H1 (cell line): ENCODE measurements at regions not wholly inside any gene's neighbourhood (a gene's known extent, or its start where the extent isn't known, plus 50 kb on each side); places are given as distances from the start of the nearest gene placed in this dataset.

ENCODE experiments used
- CTCF ChIA-PET: fragments of 300-600 bp; sonication (Branson Sonifier 250); formaldehyde crosslinking; loops from one replicate; lab custom pipeline; 2021; ENCODE audit not compliant: partially characterized antibody; lab: Charles Lee
- POLR2A ChIA-PET: fragments of 300-600 bp; sonication (Branson Sonifier 250); formaldehyde crosslinking; loops from one replicate; lab custom pipeline; 2021; ENCODE audit warnings: inconsistent platforms; ENCODE audit not compliant: partially characterized antibody; lab: Charles Lee
- DNase-seq, 2 experiments: peaks; one replicate each; pipeline versions ENCODE4 v3.0.0 to v3.0.0-alpha.2; 2010 to 2022; ENCODE audit warnings: low spot score in 2 of 2, low read depth in 1 of 2, mixed read lengths in 1 of 2
- FAIRE-seq: peaks from 2 replicates; lab custom pipeline; 2011; peaks lifted over from hg19 to GRCh38; lab: Jason Lieb, UNC
- H2AFZ ChIP-seq: 2 replicates; pipeline ENCODE4 v1.8.1; 2012; ENCODE audit warnings: low read length, inconsistent platforms
- H2AK5ac ChIP-seq: 2 replicates; pipeline ENCODE4 v1.6.1; 2013; ENCODE audit warnings: low read depth, low read length
- H2BK120ac ChIP-seq: replicated peaks from 2 replicates; pipeline ENCODE3; 2013; ENCODE audit warnings: low read depth, low read length, inconsistent platforms
- H2BK12ac ChIP-seq: 2 replicates; pipeline ENCODE4 v1.6.1; 2013; ENCODE audit warnings: low read depth, low read length
- H2BK15ac ChIP-seq: 2 replicates; pipeline ENCODE4 v1.6.1; 2013; ENCODE audit warnings: low read length
- H2BK20ac ChIP-seq: 2 replicates; pipeline ENCODE4 v1.6.1; 2013; ENCODE audit warnings: low read length
- H2BK5ac ChIP-seq: 2 replicates; pipeline ENCODE4 v1.6.1; 2013; ENCODE audit warnings: low read depth, low read length
- H3K14ac ChIP-seq: 2 replicates; pipeline ENCODE4 v1.6.1; 2013; ENCODE audit warnings: inconsistent platforms; ENCODE audit not compliant: insufficient read length
- H3K18ac ChIP-seq: 2 replicates; pipeline ENCODE4 v1.6.1; 2013; ENCODE audit warnings: low read length; ENCODE audit errors: extremely low read depth
- H3K23ac ChIP-seq: 2 replicates; pipeline ENCODE4 v1.6.1; 2013; ENCODE audit warnings: inconsistent platforms; ENCODE audit not compliant: insufficient read length
- H3K23me2 ChIP-seq: 2 replicates; pipeline ENCODE4 v1.6.1; 2013; ENCODE audit warnings: low read depth, low read length
- H3K27ac ChIP-seq: 2 replicates; pipeline ENCODE4 v1.6.1; 2011; ENCODE audit warnings: low read depth, low read length, inconsistent platforms
- H3K27me3 ChIP-seq, 4 experiments: replicated peaks in 1 of 4; 1 replicate in 1 of 4; 2 replicates in 3 of 4; pipeline versions ENCODE4 v1.6.1 to v1.8.1; 2011 to 2013; ENCODE audit warnings: low read length in 3 of 4, mild to moderate bottlenecking in 3 of 4, inconsistent platforms in 2 of 4, mixed read lengths in 2 of 4, moderate library complexity in 1 of 4; ENCODE audit not compliant: control insufficient read depth in 3 of 4, insufficient read depth in 3 of 4; ENCODE audit errors: extremely low read depth in 1 of 4
- H3K36me3 ChIP-seq, 4 experiments: 2 replicates each; pipeline versions ENCODE4 v1.6.1 to v1.8.1; 2011 to 2013; ENCODE audit warnings: mild to moderate bottlenecking in 4 of 4, low read length in 3 of 4, moderate library complexity in 2 of 4, control low read depth in 1 of 4, inconsistent platforms in 1 of 4; ENCODE audit not compliant: insufficient read depth in 4 of 4, control insufficient read depth in 2 of 4
- H3K4ac ChIP-seq: replicated peaks from 2 replicates; pipeline ENCODE3; 2013; ENCODE audit warnings: low read length, low read depth, mixed read lengths, inconsistent platforms; ENCODE audit not compliant: insufficient read length
- H3K4me1 ChIP-seq, 4 experiments: replicated peaks in 1 of 4; 1 replicate in 1 of 4; 2 replicates in 3 of 4; pipeline versions ENCODE4 v1.6.1 to v1.8.1; 2011 to 2013; ENCODE audit warnings: low read length in 3 of 4, inconsistent platforms in 2 of 4, mixed read lengths in 1 of 4; ENCODE audit not compliant: insufficient read depth in 4 of 4, control insufficient read depth in 3 of 4
- H3K4me2 ChIP-seq, 2 experiments: 2 replicates each; pipeline versions ENCODE4 v1.6.1 to v1.8.1; 2011 to 2013; ENCODE audit warnings: low read depth in 2 of 2, low read length in 2 of 2, control low read depth in 1 of 2, inconsistent platforms in 1 of 2, mild to moderate bottlenecking in 1 of 2; ENCODE audit not compliant: insufficient read depth in 1 of 2
- H3K4me3 ChIP-seq, 4 experiments: fragments of 200-600, 300-600 bp in 1 of 4; sonication (generic), shearing (Covaris generic), sonication (Bioruptor Twin) in 1 of 4; 2 replicates each; pipeline versions ENCODE4 v1.5.1 to v1.8.1; 2011 to 2016; ENCODE audit warnings: low read length in 4 of 4, low read depth in 3 of 4, control low read depth in 2 of 4, inconsistent platforms in 2 of 4, mild to moderate bottlenecking in 2 of 4, mixed read lengths in 1 of 4, moderate library complexity in 1 of 4; ENCODE audit not compliant: insufficient read depth in 2 of 4; ENCODE audit errors: extremely low read depth in 1 of 4
- H3K56ac ChIP-seq: replicated peaks from 2 replicates; pipeline ENCODE3; 2013; ENCODE audit warnings: low read depth, mild to moderate bottlenecking, mixed read lengths, low read length, inconsistent platforms; ENCODE audit not compliant: insufficient read length
- H3K79me1 ChIP-seq: 2 replicates; pipeline ENCODE4 v1.6.1; 2013; ENCODE audit warnings: low read depth, low read length, control low read depth
- H3K79me2 ChIP-seq, 2 experiments: 2 replicates each; pipeline versions ENCODE4 v1.6.1 to v1.8.1; 2012 to 2013; ENCODE audit warnings: low read length in 2 of 2, mild to moderate bottlenecking in 2 of 2, inconsistent platforms in 1 of 2; ENCODE audit not compliant: insufficient read depth in 2 of 2, control insufficient read depth in 1 of 2
- H3K9ac ChIP-seq, 4 experiments: replicated peaks in 1 of 4; 1 replicate in 1 of 4; 2 replicates in 3 of 4; pipeline versions ENCODE4 v1.6.1 to v1.8.1; 2011 to 2013; ENCODE audit warnings: low read depth in 3 of 4, low read length in 3 of 4, control low read depth in 2 of 4, mild to moderate bottlenecking in 2 of 4, moderate library complexity in 2 of 4, inconsistent platforms in 1 of 4; ENCODE audit errors: extremely low read depth in 1 of 4
- H3K9me3 ChIP-seq, 2 experiments: 2 replicates each; pipeline versions ENCODE4 v1.6.1 to v1.8.1; 2012 to 2013; ENCODE audit warnings: mild to moderate bottlenecking in 2 of 2, moderate library complexity in 2 of 2, control low read depth in 1 of 2, inconsistent platforms in 1 of 2, low read depth in 1 of 2, low read length in 1 of 2, mixed read lengths in 1 of 2; ENCODE audit not compliant: insufficient read depth in 2 of 2
- H4K20me1 ChIP-seq, 2 experiments: replicated peaks in 1 of 2; 2 replicates each; pipeline versions ENCODE3 to v1.8.1; 2011 to 2013; ENCODE audit warnings: inconsistent platforms in 2 of 2, low read length in 2 of 2, mild to moderate bottlenecking in 1 of 2; ENCODE audit not compliant: insufficient read depth in 2 of 2, control insufficient read depth in 1 of 2
- H4K5ac ChIP-seq: 2 replicates; pipeline ENCODE4 v1.6.1; 2013; ENCODE audit warnings: low read length, low read depth, mixed read lengths, inconsistent platforms; ENCODE audit not compliant: insufficient read length
- H4K8ac ChIP-seq: 2 replicates; pipeline ENCODE4 v1.8.0; 2013; ENCODE audit warnings: mild to moderate bottlenecking, moderate library complexity, low read length, inconsistent platforms; ENCODE audit not compliant: insufficient read depth; ENCODE audit errors: extremely low read depth
- H4K91ac ChIP-seq: replicated peaks from 2 replicates; pipeline ENCODE3; 2013; ENCODE audit warnings: low read length, mixed read lengths, inconsistent platforms; ENCODE audit not compliant: insufficient read length
- BACH1 ChIP-seq: IDR thresholded peaks from 2 replicates; pipeline ENCODE4 v1.6.1; 2012; ENCODE audit warnings: low read length, improper control_type of control experiment
- BCL11A ChIP-seq, 2 experiments: IDR thresholded peaks; one replicate each; pipeline ENCODE4 v1.6.1; 2011; ENCODE audit warnings: low read depth in 2 of 2, low read length in 2 of 2, mild to moderate bottlenecking in 2 of 2
- EZH2 ChIP-seq: fragments of 200-600 bp; sonication (generic); IDR thresholded peaks from 2 replicates; pipeline ENCODE4 v1.7.1; 2012; ENCODE audit warnings: low read depth, mild to moderate bottlenecking, moderate library complexity, low read length, inconsistent platforms; ENCODE audit not compliant: severe bottlenecking
- GTF2F1 ChIP-seq: IDR thresholded peaks from 2 replicates; pipeline ENCODE4 v1.6.1; 2012; ENCODE audit warnings: low read depth, low read length, improper control_type of control experiment, borderline replicate concordance
- NRF1 ChIP-seq: IDR thresholded peaks from 2 replicates; pipeline ENCODE4 v1.6.1; 2011; ENCODE audit warnings: mild to moderate bottlenecking, low read depth, low read length, improper control_type of control experiment
- POLR2AphosphoS5 ChIP-seq: IDR thresholded peaks from 2 replicates; pipeline ENCODE4 v1.6.1; 2011; ENCODE audit warnings: low read depth, low read length
- RAD21 ChIP-seq, 2 experiments: IDR thresholded peaks in 1 of 2; conservative IDR thresholded peaks in 1 of 2; 2 replicates each; pipeline ENCODE4 v1.6.1; 2011; ENCODE audit warnings: low read depth in 2 of 2, low read length in 2 of 2, improper control_type of control experiment in 1 of 2, inconsistent platforms in 1 of 2, mild to moderate bottlenecking in 1 of 2, moderate library complexity in 1 of 2
- RFX5 ChIP-seq: IDR thresholded peaks from 2 replicates; pipeline ENCODE4 v1.6.1; 2011; ENCODE audit warnings: low read depth, low read length, improper control_type of control experiment, borderline replicate concordance
- SP2 ChIP-seq: IDR thresholded peaks from 2 replicates; pipeline ENCODE4 v1.6.1; 2012; ENCODE audit warnings: mild to moderate bottlenecking, low read length, inconsistent platforms
- SUZ12 ChIP-seq: fragments of 200-600 bp; sonication (generic); IDR thresholded peaks from 2 replicates; pipeline ENCODE4 v1.6.1; 2012; ENCODE audit warnings: mild to moderate bottlenecking, inconsistent platforms, low read length, moderate library complexity, mixed read lengths
- TAF1 ChIP-seq: IDR thresholded peaks from 2 replicates; pipeline ENCODE4 v1.6.1; 2011; ENCODE audit warnings: mild to moderate bottlenecking, low read depth, low read length
- TAF7 ChIP-seq: optimal IDR thresholded peaks from 2 replicates; pipeline ENCODE3; 2011; ENCODE audit warnings: low read depth, mild to moderate bottlenecking, inconsistent platforms, low read length, moderate library complexity, borderline replicate concordance
- ZNF274 ChIP-seq: IDR thresholded peaks from 2 replicates; pipeline ENCODE4 v1.7.0; 2012; ENCODE audit warnings: low read length, borderline replicate concordance; ENCODE audit errors: extremely low read depth
- WGBS, 2 experiments: shearing (Covaris generic) in 1 of 2; methylation state at CpG; one replicate each; pipeline versions ENCODE4 v1.1.6 to v1.1.7; 2013 to 2015; ENCODE audit warnings: low lambda C conversion rate in 2 of 2, mixed read lengths in 2 of 2, inconsistent platforms in 1 of 2, low coverage in 1 of 2, missing lambda C conversion rate in 1 of 2; ENCODE audit not compliant: insufficient replicate concordance in 2 of 2, insufficient coverage in 1 of 2, insufficient read length in 1 of 2; ENCODE audit errors: extremely low coverage in 1 of 2, missing lambda C conversion rate in 1 of 2; 5-methylcytosine and 5-hydroxymethylcytosine counted together
- TF ChIP-seq, protein P1 (sequence below): IDR thresholded peaks from 2 replicates; pipeline ENCODE4 v1.6.1; 2011; ENCODE audit warnings: low read length, improper control_type of control experiment

DNA sequence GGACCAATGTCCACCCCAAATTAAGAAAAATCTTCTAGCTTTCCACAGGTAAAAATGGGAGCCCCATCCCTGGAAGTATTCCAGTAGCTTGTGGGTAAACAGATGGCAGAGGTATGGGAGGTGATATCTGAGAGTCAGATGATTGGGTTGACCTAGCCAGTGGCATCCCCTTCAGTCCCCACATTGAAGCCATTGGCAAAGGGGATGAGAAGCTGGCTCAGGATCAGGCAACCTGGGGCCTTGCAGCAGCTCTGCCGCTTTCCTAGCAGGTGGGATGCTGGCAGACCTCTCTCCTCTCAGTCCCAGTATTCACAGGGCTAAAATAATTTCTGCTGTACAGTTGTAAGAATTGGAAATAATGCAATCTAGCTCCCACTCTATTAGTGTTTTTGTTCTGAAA is 108.9 kb upstream of the KCNG1 start:
- Histone ChIP-seq H2BK5ac (no peak overlapping the region), H3K9me3 (no peaks in the 10 kb centered on the region), H3K4me3 (no peak overlapping the region), H3K4me1 (no peaks in the 10 kb centered on the region), H3K56ac (no peak overlapping the region), H2AK5ac (no peak overlapping the region), H2BK15ac (no peak overlapping the region), H3K79me1 (no peaks in the 10 kb centered on the region), H3K27ac (no peak overlapping the region), H3K4ac (no peak overlapping the region)
- TF ChIP-seq, protein P1, sequence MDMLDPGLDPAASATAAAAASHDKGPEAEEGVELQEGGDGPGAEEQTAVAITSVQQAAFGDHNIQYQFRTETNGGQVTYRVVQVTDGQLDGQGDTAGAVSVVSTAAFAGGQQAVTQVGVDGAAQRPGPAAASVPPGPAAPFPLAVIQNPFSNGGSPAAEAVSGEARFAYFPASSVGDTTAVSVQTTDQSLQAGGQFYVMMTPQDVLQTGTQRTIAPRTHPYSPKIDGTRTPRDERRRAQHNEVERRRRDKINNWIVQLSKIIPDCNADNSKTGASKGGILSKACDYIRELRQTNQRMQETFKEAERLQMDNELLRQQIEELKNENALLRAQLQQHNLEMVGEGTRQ: no peak
- TF ChIP-seq SUZ12 (no peak), SP2 (no peak), BCL11A (IDR thresholded peaks at IDR 0.05; ENCODE audit: low read depth in 2 of 2, low read length in 2 of 2) (no peak), BACH1 (no peak), GTF2F1 (no peak), RAD21 (IDR thresholded peaks at IDR 0.05 in 1 of 2, conservative IDR thresholded peaks at IDR 0.05 in 1 of 2; ENCODE audit: low read depth in 2 of 2, low read length in 2 of 2) (no peak), POLR2AphosphoS5 (no peak), EZH2 (no peak), NRF1 (no peak), TAF1 (no peak), ZNF274 (no peak), TAF7 (no peak), RFX5 (no peak)
- TF ChIP-seq, all 59 proteins: peak for 0
- 83% methylated on average over 1 of the region's 1 CpG; no CpG with 5 or more reads in 1 of the 2 experiments for WGBS, 2 experiments
- Histone ChIP-seq H3K36me3 (no peaks in the 10 kb centered on the region), H2AFZ (no peak overlapping the region), H4K91ac (no peak overlapping the region), H3K23ac (no peak overlapping the region), H2BK120ac (no peak overlapping the region), H3K27me3 (no peaks in the 10 kb centered on the region), H4K5ac (no peak overlapping the region), H2BK12ac (no peak overlapping the region), H2BK20ac (no peak overlapping the region), H3K23me2 (no peaks in the 10 kb centered on the region), H3K18ac (no peak overlapping the region), H4K20me1 (no peaks in the 10 kb centered on the region), H3K9ac (no peak overlapping the region), H3K14ac (no peak overlapping the region), H3K4me2 (no peak overlapping the region), H3K79me2 (no peaks in the 10 kb centered on the region), H4K8ac (no peak overlapping the region)
- no peak for FAIRE-seq
- CTCF ChIA-PET: interaction anchor here (0.6 to 1.6 kb wide), 7 partner anchors 9 to 195 kb away, joined by 3 to 6 read pairs (median 3); no protein-coding TSS in a partner anchor
- POLR2A ChIA-PET: interaction anchor here (1.3 kb wide), 1 partner anchor 18 kb away, joined by 3 read pairs; no protein-coding TSS in a partner anchor
- DNase-seq: no peak
